ENCODE measurements at regions not wholly inside any gene's neighbourhood (a gene's known extent, or its start where the extent isn't known, plus 50 kb on each side); places are given as distances from the start of the nearest gene placed in this dataset.

- TF ChIP-seq, protein P1, sequence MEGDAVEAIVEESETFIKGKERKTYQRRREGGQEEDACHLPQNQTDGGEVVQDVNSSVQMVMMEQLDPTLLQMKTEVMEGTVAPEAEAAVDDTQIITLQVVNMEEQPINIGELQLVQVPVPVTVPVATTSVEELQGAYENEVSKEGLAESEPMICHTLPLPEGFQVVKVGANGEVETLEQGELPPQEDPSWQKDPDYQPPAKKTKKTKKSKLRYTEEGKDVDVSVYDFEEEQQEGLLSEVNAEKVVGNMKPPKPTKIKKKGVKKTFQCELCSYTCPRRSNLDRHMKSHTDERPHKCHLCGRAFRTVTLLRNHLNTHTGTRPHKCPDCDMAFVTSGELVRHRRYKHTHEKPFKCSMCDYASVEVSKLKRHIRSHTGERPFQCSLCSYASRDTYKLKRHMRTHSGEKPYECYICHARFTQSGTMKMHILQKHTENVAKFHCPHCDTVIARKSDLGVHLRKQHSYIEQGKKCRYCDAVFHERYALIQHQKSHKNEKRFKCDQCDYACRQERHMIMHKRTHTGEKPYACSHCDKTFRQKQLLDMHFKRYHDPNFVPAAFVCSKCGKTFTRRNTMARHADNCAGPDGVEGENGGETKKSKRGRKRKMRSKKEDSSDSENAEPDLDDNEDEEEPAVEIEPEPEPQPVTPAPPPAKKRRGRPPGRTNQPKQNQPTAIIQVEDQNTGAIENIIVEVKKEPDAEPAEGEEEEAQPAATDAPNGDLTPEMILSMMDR (IDR thresholded peaks at IDR 0.05), result no peak
- TF ChIP-seq POLR2A (IDR thresholded peaks at IDR 0.05) (no peak), EP300 (IDR thresholded peaks at IDR 0.05) (peak in 1 of 2 donors; percentile 37)
Observed at GRCh38 chr1:58964880-58965279, 181.0 kb upstream of the JUN start.

Data from tibial nerve (tissue), 4 donors.